Fibroblast of lung (primary cell): ENCODE measurements at regions not wholly inside any gene's neighbourhood (a gene's known extent, or its start where the extent isn't known, plus 50 kb on each side); places are given as distances from the start of the nearest gene placed in this dataset.

Experiments used
- CTCF ChIP-seq, 2 donors: IDR thresholded peaks in 1 of 2; conservative IDR thresholded peaks in 1 of 2; 1 replicate in 1 of 2; 2 replicates in 1 of 2; pipeline ENCODE4 v1.5.1; 2011 to 2012; ENCODE audit warnings: low read length in 2 of 2, control low read depth in 1 of 2, inconsistent platforms in 1 of 2, low read depth in 1 of 2, mild to moderate bottlenecking in 1 of 2
- EZH2 ChIP-seq: IDR thresholded peaks from 2 replicates; pipeline ENCODE4 v1.5.1; 2012; ENCODE audit warnings: low read length, control low read depth, mild to moderate bottlenecking; ENCODE audit errors: missing control alignments

GRCh38 chr11:122365610-122366360 is 249.8 kb upstream of the BLID start:
- TF ChIP-seq CTCF (conservative IDR thresholded peaks at IDR 0.05 in 1 of 2, IDR thresholded peaks at IDR 0.05 in 1 of 2; ENCODE audit: low read depth in 1 of 2, low read length in 2 of 2) (no peak), EZH2 (no peak)
